Left ventricle myocardium inferior (tissue), 1 donor: ENCODE measurements at regions not wholly inside any gene's neighbourhood (a gene's known extent, or its start where the extent isn't known, plus 50 kb on each side); places are given as distances from the start of the nearest gene placed in this dataset.

Experiments used
- DNase-seq: peaks from one replicate; pipeline ENCODE4 v3.0.0-alpha.2; 2020
- H3K27ac ChIP-seq: fragments of 200-600 bp; replicated peaks from 2 replicates; pipeline ENCODE4 v1.8.0; 2021
- H3K27me3 ChIP-seq: fragments of 200-600 bp; 2 replicates; pipeline ENCODE4 v1.8.0; 2021; ENCODE audit warnings: low read depth
- H3K36me3 ChIP-seq: fragments of 200-600 bp; 2 replicates; pipeline ENCODE4 v1.8.0; 2021
- H3K4me1 ChIP-seq: fragments of 200-600 bp; 2 replicates; pipeline ENCODE4 v1.8.0; 2021
- H3K4me3 ChIP-seq: fragments of 200-600 bp; 2 replicates; pipeline ENCODE4 v1.8.0; 2021; ENCODE audit warnings: mild to moderate bottlenecking, moderate library complexity
- H3K9me3 ChIP-seq: fragments of 200-600 bp; replicated peaks from 2 replicates; pipeline ENCODE4 v1.8.0; 2021
- CTCF ChIP-seq: fragments of 200-600 bp; IDR thresholded peaks from 2 replicates; pipeline ENCODE4 v1.8.0; 2021; ENCODE audit warnings: antibody characterized with exemption, mild to moderate bottlenecking, borderline replicate concordance
- intact Hi-C: fragments of 100-400 bp; cut with micrococcal nuclease; formaldehyde crosslinking; loops from one replicate; pipeline ENCODE4 v1.11.0; 2022
- donor health status: DM: no; HTN: yes; CAD: no; lungs with severe emphysema.

- intact Hi-C loops, result no loop called here
- H3K27me3 ChIP-seq, result no peaks in the 10 kb centered on the region
- no peaks in the 10 kb centered on the region for H3K9me3 ChIP-seq
- no peaks in the 10 kb centered on the region for H3K36me3 ChIP-seq
- no peak for TF ChIP-seq CTCF
- H3K27ac ChIP-seq, result no peak overlapping the region
- DNase-seq, result no peak
- no peaks in the 10 kb centered on the region for H3K4me1 ChIP-seq
- H3K4me3 ChIP-seq, result no peak overlapping the region
Measured at GRCh38 chr6:19753826-19754225, 83.3 kb upstream of the ID4 start.

GRCh38 chr6:19754686-19755085, 82.5 kb upstream of the ID4 start:
- no peak for TF ChIP-seq CTCF
- DNase-seq, result no peak
- no peaks in the 10 kb centered on the region for H3K4me1 ChIP-seq
- no peaks in the 10 kb centered on the region for H3K27me3 ChIP-seq
- H3K9me3 ChIP-seq, result no peaks in the 10 kb centered on the region
- H3K4me3 ChIP-seq, result no peak overlapping the region
- intact Hi-C loops, result no loop called here
- no peaks in the 10 kb centered on the region for H3K36me3 ChIP-seq
- no peak overlapping the region for H3K27ac ChIP-seq

- Histone ChIP-seq H3K4me3 (no peak overlapping the region), H3K9me3 (no peaks in the 10 kb centered on the region), H3K36me3 (no peaks in the 10 kb centered on the region), H3K27me3 (no peaks in the 10 kb centered on the region), H3K27ac (no peak overlapping the region), H3K4me1 (no peaks in the 10 kb centered on the region)
- intact Hi-C loops, result no loop called here
- no peak for DNase-seq
- no peak for TF ChIP-seq CTCF
Measured at GRCh38 chr6:19755181-19755580, 82.0 kb upstream of the ID4 start.

GRCh38 chr6:19757036-19757435, 80.1 kb upstream of the ID4 start:
- no peak overlapping the region for H3K27ac ChIP-seq
- H3K9me3 ChIP-seq, result no peaks in the 10 kb centered on the region
- no peaks in the 10 kb centered on the region for H3K36me3 ChIP-seq
- no peak overlapping the region for H3K4me3 ChIP-seq
- intact Hi-C loops, result no loop called here
- DNase-seq, result no peak
- TF ChIP-seq CTCF, result no peak
- H3K4me1 ChIP-seq, result no peaks in the 10 kb centered on the region
- H3K27me3 ChIP-seq, result no peaks in the 10 kb centered on the region

GRCh38 chr6:19759117-19759880, 77.9 kb upstream of the ID4 start:
- no peak overlapping the region for H3K4me3 ChIP-seq
- H3K27me3 ChIP-seq, result no peaks in the 10 kb centered on the region
- no peaks in the 10 kb centered on the region for H3K4me1 ChIP-seq
- intact Hi-C loops, result no loop called here
- no peak for TF ChIP-seq CTCF
- H3K36me3 ChIP-seq, result no peaks in the 10 kb centered on the region
- DNase-seq, result no peak
- no peaks in the 10 kb centered on the region for H3K9me3 ChIP-seq
- H3K27ac ChIP-seq, result no peak overlapping the region
